Right lobe of liver (tissue), 6 donors: ENCODE measurements at regions not wholly inside any gene's neighbourhood (a gene's known extent, or its start where the extent isn't known, plus 50 kb on each side); places are given as distances from the start of the nearest gene placed in this dataset.

Experiments
- ATAC-seq, 4 donors: fragments of 200-7000 bp; cut with Tn5 transposase; one replicate each; pipeline ENCODE4 v1.9.1; 2020; ENCODE audit warnings: mild to moderate bottlenecking in 4 of 4, moderate library complexity in 4 of 4
- DNase-seq, 3 donors: peaks; one replicate each; pipeline ENCODE4 v3.0.0-alpha.2; 2020
- H3K27ac ChIP-seq, 3 donors: fragments of 200-600 bp; one replicate each; pipeline ENCODE4 v1.8.0; 2022
- H3K27me3 ChIP-seq, 2 donors: fragments of 200-600 bp; one replicate each; pipeline ENCODE4 v1.8.0; 2022
- H3K36me3 ChIP-seq, 4 donors: fragments of 200-600 bp; sonication (generic) in 1 of 4; one replicate each; pipeline versions ENCODE4 v1.5.1 to v1.8.0; 2017 to 2022; ENCODE audit warnings: control low read depth in 1 of 4
- H3K4me1 ChIP-seq, 4 donors: fragments of 200-600 bp; sonication (generic) in 1 of 4; one replicate each; pipeline versions ENCODE4 v1.5.1 to v1.8.0; 2017 to 2022; ENCODE audit warnings: control low read depth in 1 of 4
- H3K4me3 ChIP-seq, 3 donors: fragments of 200-600 bp; one replicate each; pipeline ENCODE4 v1.8.0; 2022
- H3K9me3 ChIP-seq, 4 donors: fragments of 200-600 bp; sonication (generic) in 1 of 4; one replicate each; pipeline versions ENCODE4 v1.5.1 to v1.8.0; 2017 to 2022; ENCODE audit warnings: control low read depth in 1 of 4
- CTCF ChIP-seq, 4 donors: fragments of 200-600 bp in 3 of 4; fragments of 450-650 bp in 1 of 4; IDR thresholded peaks; one replicate each; pipeline versions ENCODE4 v1.5.1 to v1.8.0; 2016 to 2022; ENCODE audit warnings: antibody characterized with exemption in 4 of 4, mild to moderate bottlenecking in 2 of 4
- POLR2A ChIP-seq: fragments of 450-650 bp; IDR thresholded peaks from one replicate; pipeline ENCODE4 v1.6.1; 2017; ENCODE audit warnings: antibody characterized with exemption, mild to moderate bottlenecking
- WGBS: methylation state at CpG from one replicate; pipeline ENCODE4 v1.1.6; 2018; ENCODE audit warnings: low coverage, low lambda C conversion rate; ENCODE audit not compliant: insufficient coverage; ENCODE audit errors: missing lambda C conversion rate; 5-methylcytosine and 5-hydroxymethylcytosine counted together
- intact Hi-C, 2 donors: fragments of 100-400 bp; cut with DNase I; formaldehyde crosslinking; loops; one replicate each; pipeline versions ENCODE4 v1.11.2 to v1.14.1; 2022
- donor health status: DM: no; HTN: yes; CAD: no.
- donor health status: DM: no; HTN: no; CAD: no.
- donor health status: DM: no; HTN: no; CAD: no.
- donor health status: DM: no; HTN: yes; CAD: no.
- donor health status: DM: no; HTN: yes; CAD: no.

DNA sequence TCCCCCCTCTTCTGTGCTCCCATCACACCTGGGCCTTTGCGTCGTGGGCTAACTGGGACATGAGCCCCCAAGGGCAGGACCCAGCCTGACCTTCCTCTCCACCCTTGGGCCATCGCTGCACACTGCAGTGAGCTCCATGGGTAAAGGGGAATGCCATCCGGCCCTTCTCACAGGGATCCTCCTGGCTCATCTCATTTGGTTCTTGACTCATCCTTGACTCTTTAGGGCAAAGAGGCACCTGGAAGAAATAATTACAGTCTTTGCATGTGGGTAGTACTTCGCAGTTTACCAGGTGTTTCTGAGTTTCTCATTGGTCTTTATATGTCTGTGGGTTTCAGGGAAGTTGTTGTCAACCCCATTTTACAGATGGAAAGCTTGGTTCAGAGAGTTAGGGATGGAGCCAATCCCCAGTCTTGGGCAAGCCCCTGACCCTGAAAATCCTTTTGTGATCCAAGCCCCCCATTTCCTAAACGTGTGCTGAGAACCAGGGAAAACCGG, 59.3 kb upstream of the ID3 start:
- no peak overlapping the region for H3K4me3 ChIP-seq
- no peak for DNase-seq
- H3K36me3 ChIP-seq = no peaks in the 10 kb centered on the region
- 63% methylated on average over 5 of the region's 7 CpGs for WGBS
- H3K9me3 ChIP-seq = no peaks in the 10 kb centered on the region
- no peaks in the 10 kb centered on the region for H3K4me1 ChIP-seq
- H3K27me3 ChIP-seq = no peaks in the 10 kb centered on the region
- no peak overlapping the region for H3K27ac ChIP-seq
- TF ChIP-seq CTCF (IDR thresholded peaks at IDR 0.05) (no peak), POLR2A (no peak)
- ATAC-seq = no peak
- intact Hi-C loops = no loop called here

- ATAC-seq = no peak
- TF ChIP-seq CTCF (IDR thresholded peaks at IDR 0.05) = no peak
- no peak for TF ChIP-seq POLR2A
- Histone ChIP-seq H3K27ac (no peak overlapping the region), H3K4me1 (no peaks in the 10 kb centered on the region), H3K27me3 (no peaks in the 10 kb centered on the region), H3K9me3 (no peaks in the 10 kb centered on the region), H3K36me3 (no peaks in the 10 kb centered on the region), H3K4me3 (no peak overlapping the region)
- intact Hi-C loops = no loop called here
- 62% methylated on average over 7 of the region's 8 CpGs for WGBS
- DNase-seq = no peak
Measured at GRCh38 chr1:23617084-23617521, 57.8 kb upstream of the ID3 start.

- Histone ChIP-seq H3K9me3 (no peaks in the 10 kb centered on the region), H3K27ac (no peak overlapping the region), H3K27me3 (no peaks in the 10 kb centered on the region), H3K4me3 (no peak overlapping the region), H3K36me3 (no peaks in the 10 kb centered on the region), H3K4me1 (no peaks in the 10 kb centered on the region)
- intact Hi-C loops = no loop called here
- ATAC-seq (no peak), DNase-seq (no peak)
- 96% methylated on average over 4 of the region's 5 CpGs for WGBS
- TF ChIP-seq POLR2A (no peak), CTCF (IDR thresholded peaks at IDR 0.05) (no peak)
Measured at GRCh38 chr1:23616292-23616824, 57.1 kb upstream of the ID3 start.

DNA sequence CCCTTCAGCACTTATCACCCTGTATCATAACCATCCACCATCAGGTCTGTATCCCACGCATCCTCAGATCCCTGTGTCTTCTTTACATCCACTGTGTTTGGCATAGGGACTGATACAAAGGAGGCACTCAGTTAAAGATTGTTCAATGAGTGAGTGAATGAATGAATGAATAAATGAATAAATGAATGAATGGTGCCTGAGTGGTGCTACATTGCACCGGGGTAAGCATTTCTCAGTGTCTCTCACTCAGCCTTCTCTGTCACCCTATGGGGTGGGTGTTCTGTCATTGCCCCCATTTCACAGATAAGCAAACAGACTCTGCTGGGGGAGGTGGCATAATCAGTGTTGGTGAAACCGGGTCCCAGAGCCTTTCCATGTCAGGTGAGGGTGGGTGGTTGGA, 56.6 kb upstream of the ID3 start:
- ATAC-seq (no peak), DNase-seq (no peak)
- Histone ChIP-seq H3K36me3 (no peaks in the 10 kb centered on the region), H3K27ac (no peak overlapping the region), H3K27me3 (no peaks in the 10 kb centered on the region), H3K4me3 (no peak overlapping the region), H3K4me1 (no peaks in the 10 kb centered on the region), H3K9me3 (no peaks in the 10 kb centered on the region)
- TF ChIP-seq POLR2A (no peak), CTCF (IDR thresholded peaks at IDR 0.05) (no peak)
- no CpG with 5 or more reads among the region's 3 CpGs for WGBS
- intact Hi-C loops = no loop called here

GRCh38 chr1:23615423-23615822, 56.1 kb upstream of the ID3 start:
- 0% methylated on average over 1 of the region's 6 CpGs for WGBS
- Histone ChIP-seq H3K9me3 (no peaks in the 10 kb centered on the region), H3K4me1 (no peaks in the 10 kb centered on the region), H3K27me3 (no peaks in the 10 kb centered on the region), H3K27ac (no peak overlapping the region), H3K36me3 (no peaks in the 10 kb centered on the region), H3K4me3 (no peak overlapping the region)
- no peak for DNase-seq
- intact Hi-C loops = no loop called here
- no peak for TF ChIP-seq POLR2A
- no peak for ATAC-seq
